Suppressor macrophage treated with lipopolysaccharide for 1 hour (primary cell): ENCODE measurements at regions not wholly inside any gene's neighbourhood (a gene's known extent, or its start where the extent isn't known, plus 50 kb on each side); places are given as distances from the start of the nearest gene placed in this dataset.

ENCODE experiments used
- DNase-seq, 3 donors: peaks; one replicate each; pipeline ENCODE4 v3.0.0-alpha.2; 2020 to 2022

- DNase-seq, result no peak
Measured at GRCh38 chr6:122077603-122078002, 321.8 kb upstream of the HSF2 start.

DNA sequence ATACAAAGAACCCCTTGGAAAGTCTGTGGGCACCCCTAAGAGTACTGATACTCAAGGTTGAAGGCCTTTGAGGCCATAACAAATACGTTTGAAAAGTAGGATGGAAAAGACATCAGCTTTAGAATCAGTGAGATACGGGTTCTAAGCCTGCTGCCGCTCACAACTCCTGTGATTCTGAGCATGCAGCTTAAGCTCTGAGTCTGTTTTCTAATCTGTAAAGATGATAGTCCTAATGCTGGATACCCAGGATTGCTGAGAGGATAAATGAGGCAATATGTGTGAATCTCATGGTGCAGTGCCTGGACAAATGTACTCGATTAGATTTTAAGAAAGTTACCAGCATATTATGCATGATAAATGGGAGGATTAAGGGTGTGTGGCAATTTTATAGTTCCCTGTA lies 321.0 kb upstream of the HSF2 start:
- no peak for DNase-seq

GRCh38 chr6:122079916-122080315 lies 319.5 kb upstream of the HSF2 start:
- DNase-seq, result no peak

DNA sequence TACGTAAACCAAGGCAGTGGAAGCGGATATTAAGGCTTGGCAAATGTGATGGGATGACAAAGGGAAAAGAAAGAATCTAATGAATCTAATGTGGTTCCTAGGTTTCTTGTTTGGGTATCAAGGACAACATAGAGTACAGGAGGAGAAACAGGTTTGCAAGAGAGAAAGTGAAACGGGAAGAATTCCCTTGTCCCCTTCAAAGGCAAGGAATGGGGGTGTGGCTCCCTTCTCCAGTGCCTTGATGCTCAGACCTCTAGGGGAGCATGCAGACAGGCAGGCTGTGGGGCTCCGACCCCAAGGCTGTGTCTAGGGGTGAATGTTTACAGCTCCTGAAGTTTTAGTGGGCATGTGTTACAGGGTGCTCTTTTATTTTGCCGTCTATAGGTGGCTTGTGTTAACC lies 317.5 kb upstream of the HSF2 start:
- DNase-seq, result no peak

- no peak for DNase-seq
Measured at GRCh38 chr6:122082370-122082769, 317.1 kb upstream of the HSF2 start.

DNA sequence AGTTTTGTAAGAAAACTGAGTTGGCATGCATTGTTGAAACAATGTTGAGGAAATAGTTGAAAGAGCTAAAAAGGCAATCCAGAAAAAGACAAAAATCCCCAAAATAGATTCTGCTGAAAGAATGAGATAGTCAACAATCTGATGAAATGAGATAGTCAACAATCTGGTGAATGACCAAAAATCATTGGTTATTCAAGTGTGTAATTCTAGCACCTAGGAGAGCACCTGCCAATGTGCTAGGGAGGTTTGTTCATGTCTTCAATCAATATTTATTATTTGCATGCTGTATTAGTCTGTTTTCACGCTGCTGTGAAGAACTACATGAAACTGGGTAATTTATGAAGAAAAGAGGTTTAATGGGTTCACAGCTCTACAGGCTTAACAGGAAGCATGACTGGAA lies 307.1 kb upstream of the HSF2 start:
- DNase-seq, result no peak

GRCh38 chr6:122098201-122098678 lies 301.2 kb upstream of the HSF2 start:
- no peak for DNase-seq

- DNase-seq, result no peak
Measured at GRCh38 chr6:122102026-122102425, 297.4 kb upstream of the HSF2 start.

DNA sequence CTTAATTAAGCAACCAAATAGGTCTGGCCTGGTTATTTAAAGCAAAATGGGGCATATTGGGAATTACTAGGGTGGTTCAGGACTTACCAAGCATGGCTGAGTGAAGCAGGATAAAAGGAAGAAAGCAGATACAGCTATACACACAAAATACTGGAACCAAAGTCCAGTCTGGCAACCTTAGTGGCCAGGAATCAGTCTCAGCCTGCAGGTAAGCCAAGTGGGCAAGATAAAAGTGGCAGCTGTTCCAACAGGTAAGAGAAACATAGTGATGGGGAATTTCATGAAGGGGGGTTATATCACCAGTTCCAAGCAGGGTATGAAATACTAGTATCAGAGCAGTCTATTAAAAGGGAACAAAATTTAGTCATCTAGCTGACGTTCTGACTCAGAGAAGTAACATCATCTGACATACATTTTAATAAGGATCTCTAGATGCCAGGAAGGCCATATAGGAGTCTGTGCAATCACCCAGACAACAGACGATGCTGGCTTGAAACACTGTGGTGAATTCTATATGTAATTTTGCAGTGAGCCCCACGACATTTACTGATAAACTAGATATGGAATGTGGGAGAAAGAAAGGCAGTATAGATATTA lies 292.1 kb upstream of the HSF2 start:
- DNase-seq, result no peak

DNA sequence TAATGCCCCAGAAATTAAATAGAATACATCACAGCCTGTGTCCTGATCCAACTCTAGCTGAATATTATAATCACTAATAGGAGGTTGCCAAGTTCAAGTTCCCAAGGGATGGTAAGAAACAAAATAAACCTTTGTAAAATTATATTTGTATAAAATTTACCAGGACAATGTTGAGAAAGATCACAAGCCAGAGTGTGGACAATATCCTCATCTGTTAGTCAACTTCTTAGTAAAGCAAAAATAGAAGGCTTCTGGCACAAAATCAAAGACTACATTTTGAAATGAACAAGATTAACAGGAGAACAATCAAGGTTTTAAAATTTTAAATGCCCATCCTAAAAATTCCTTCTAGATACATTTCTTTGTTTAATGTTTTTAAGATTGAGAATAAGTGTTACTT lies 290.4 kb upstream of the HSF2 start:
- DNase-seq, result no peak

DNA sequence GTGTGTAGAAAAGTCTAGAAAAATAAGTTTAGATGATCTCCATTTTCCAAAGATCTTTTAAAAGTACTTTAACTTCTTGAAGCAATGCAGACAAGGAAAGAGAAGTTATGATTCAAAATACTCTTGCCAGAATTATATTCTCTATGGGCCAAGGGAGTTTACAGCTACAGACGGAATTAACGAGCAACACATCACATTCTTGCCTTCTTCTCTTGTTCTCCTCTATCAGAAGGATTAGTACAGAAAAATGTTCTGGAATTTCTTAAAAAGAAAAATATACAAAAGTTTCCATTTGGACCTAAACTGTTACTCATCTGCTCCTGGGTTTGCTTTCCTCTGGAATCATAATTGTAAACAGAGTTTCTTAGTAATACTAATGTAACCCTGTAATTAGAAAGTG lies 284.7 kb upstream of the HSF2 start:
- no peak for DNase-seq

- DNase-seq, result no peak
Measured at GRCh38 chr6:122116119-122116834, 283.2 kb upstream of the HSF2 start.

DNA sequence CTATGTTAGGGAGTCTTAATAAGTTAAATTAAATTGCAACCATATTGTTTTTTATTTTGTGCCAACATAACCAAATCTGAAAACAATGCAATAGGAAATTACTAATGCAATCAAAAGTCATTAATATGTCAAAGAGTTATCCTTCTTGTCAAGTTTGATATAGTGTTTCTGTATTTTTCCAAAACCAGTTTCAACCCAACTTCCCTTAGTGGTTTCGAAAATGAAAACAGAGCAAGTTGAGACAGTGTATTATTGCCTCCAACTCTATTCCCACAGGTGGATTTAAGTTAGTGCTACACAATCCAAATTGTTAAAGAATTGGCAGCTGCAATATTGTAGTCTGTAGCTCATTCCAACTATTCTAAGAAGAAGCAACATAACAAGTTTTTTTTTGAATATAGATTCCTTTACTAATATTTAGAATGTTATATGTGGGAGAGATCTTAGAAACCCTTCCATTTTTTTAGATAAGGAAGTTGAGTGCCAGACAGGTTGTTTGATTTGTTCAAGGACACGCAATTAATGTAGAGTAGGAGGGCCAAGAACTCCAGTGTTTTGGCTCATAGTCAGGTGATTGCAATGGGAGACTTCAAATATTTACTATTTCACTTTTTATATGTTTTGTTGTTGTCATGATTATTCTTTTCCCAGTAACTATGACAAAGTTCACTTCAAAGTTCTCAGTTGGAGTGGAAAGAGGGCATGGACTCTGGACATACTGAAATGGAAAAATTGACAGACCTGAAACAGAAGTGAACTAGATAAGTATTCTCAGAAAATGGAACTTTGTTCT lies 282.4 kb upstream of the HSF2 start:
- DNase-seq, result no peak

- DNase-seq, result no peak
Measured at GRCh38 chr6:122118945-122119506, 280.4 kb upstream of the HSF2 start.

DNA sequence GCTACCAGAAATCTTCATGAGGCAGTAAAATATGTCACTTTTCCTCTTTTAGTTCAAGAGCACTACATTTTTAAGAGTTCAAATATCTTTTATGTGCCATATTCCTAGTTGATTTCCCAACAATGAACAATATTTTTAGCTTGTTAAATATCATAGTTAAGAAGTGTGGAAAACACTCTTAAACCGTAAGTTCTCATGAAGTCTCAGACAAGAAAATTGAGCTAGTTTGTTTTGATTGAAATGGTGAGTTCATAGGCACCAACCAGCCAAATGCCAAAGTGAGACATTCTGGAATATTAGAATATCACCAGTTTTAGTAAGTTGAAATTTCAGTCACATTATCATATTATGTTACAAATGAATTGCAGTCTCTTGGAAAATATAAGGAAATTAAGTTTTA lies 277.2 kb upstream of the HSF2 start:
- DNase-seq, result no peak

DNA sequence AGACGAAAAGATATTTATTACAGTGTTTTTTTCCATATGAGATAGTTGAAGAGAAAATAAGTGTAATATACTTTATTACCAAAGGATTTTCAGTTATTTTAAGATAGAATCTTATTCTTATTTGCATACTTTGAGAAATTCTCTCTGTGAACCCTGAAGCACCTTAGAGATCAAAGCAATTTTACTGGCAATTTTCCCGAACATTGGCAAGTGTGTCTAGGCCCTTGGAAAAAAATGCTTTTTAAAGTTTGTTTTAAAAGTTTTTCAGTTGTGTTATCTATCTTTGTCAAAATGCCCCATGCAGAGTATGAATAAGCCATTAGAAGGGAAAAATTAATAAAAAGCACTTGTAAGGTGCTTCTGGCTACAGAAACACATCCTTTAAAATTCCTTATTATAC lies 276.8 kb upstream of the HSF2 start:
- no peak for DNase-seq

DNA sequence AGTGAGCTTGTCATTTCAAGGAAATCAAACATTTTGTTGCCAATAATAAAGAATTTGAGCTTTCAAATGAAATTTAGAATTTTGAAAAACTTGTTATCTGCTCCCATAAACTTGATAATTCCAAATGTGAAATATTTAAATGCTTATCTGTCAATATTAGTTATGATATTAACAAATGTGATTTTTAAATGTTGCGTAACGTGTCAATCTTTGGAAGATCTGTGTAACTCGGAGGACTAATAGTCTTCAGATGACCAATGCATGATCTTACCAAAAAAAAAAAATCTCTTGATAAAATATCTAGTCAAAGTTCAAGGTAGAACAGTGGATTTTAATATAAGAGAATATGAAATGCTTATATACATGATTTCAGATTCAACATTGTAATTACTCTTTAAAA lies 274.5 kb upstream of the HSF2 start:
- DNase-seq, result no peak

GRCh38 chr6:122126894-122127293 lies 272.6 kb upstream of the HSF2 start:
- no peak for DNase-seq

- DNase-seq, result no peak
Measured at GRCh38 chr6:122128445-122128844, 271.0 kb upstream of the HSF2 start.

DNA sequence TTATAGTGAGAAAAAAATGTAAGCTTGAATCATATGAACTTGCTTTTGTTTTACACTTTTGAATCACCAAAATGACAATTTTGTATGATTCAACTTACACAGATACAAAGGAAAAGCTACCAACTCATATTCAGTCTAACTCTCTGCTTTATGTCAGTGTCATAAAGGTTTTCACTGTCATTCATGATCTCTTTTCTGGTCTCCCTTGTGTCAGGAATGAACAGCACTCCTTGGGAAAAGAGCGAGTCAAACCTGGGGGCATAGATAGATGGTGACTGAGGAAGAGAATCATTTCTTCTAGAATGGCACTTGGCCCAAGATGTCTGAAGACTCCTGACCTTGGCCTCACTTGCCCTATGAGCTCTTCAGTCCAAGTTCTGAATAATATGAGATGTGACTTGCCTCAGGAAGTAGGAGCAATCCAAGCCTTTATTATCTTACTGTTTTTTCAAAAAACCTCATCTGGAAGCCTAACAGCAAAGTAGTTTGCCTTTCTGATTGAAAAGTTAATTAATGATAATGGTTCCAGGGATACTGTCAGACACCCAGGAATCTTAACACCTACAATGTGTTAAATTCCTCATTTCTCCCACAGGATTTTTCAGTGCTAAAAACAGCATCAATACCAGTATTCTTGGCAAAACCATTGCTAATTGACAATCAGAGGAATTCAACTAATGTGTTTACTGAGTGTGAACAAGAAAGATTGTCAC lies 270.0 kb upstream of the HSF2 start:
- no peak for DNase-seq

DNA sequence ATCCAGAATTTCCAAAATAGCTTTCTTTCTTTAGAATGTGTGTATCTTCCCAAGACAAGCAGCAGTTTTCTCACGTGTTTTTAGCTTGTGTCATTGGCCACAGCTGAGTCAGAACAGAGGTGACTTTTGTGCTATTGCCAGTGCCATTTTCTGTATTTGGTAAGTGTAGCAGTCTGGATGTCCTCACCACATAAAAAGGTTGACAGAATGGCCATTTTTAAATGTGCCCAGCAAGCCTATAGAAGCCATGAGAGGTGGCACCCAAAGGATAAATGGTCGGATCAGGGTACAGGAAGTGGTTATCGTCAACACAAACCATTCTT lies 269.5 kb upstream of the HSF2 start:
- no peak for DNase-seq

- no peak for DNase-seq
Measured at GRCh38 chr6:122130518-122130917, 268.9 kb upstream of the HSF2 start.

GRCh38 chr6:122136386-122136785 lies 263.1 kb upstream of the HSF2 start:
- DNase-seq, result no peak
